Breast epithelium (tissue), 3 donors: ENCODE measurements at regions not wholly inside any gene's neighbourhood (a gene's known extent, or its start where the extent isn't known, plus 50 kb on each side); places are given as distances from the start of the nearest gene placed in this dataset.

Experiments used
- POLR2A ChIP-seq: fragments of 450-650 bp; IDR thresholded peaks from one replicate; pipeline ENCODE4 v1.6.1; 2016; ENCODE audit warnings: antibody characterized with exemption, mild to moderate bottlenecking, moderate library complexity
- POLR2AphosphoS5 ChIP-seq, 3 donors: sonication (generic); formaldehyde crosslinking; IDR thresholded peaks; one replicate each; pipeline ENCODE4 v1.6.1; 2017; ENCODE audit warnings: antibody characterized with exemption in 3 of 3

DNA sequence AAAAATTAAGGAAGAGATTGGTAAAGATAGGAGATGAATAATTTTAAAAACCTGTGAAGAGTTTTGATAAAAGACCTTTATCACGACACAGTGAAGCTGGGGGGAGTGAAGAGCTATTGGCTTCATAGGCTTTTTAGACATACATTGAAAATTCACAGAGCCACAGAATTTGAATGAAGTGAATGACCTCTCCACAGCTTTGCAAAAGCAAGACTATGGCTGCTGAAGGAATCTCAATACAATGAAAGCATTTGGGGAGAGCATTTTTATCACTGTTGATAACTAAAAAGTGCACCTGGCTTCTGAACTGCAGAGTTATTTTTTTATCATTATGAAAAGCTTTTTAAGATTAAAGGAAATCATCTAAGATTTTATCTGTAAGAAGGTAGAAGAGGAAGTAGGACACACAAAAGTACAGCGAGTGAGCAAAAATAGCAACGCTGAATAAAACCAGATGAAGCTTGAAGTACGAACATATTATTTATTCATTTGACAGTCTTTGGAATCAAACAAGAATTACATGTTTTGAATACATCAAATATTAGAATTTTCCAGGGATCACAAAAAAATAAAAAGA is 317.5 kb downstream of the KCNC2 start:
- TF ChIP-seq POLR2AphosphoS5 (IDR thresholded peaks at IDR 0.05) (no peak), POLR2A (no peak)
